ENCODE measurements at regions not wholly inside any gene's neighbourhood (a gene's known extent, or its start where the extent isn't known, plus 50 kb on each side); places are given as distances from the start of the nearest gene placed in this dataset.
"Not testable (repeated sequence)": the region's sequence is repeated elsewhere in the genome, so short reads cannot be mapped to it uniquely, and the experiment has no call there.

DNA sequence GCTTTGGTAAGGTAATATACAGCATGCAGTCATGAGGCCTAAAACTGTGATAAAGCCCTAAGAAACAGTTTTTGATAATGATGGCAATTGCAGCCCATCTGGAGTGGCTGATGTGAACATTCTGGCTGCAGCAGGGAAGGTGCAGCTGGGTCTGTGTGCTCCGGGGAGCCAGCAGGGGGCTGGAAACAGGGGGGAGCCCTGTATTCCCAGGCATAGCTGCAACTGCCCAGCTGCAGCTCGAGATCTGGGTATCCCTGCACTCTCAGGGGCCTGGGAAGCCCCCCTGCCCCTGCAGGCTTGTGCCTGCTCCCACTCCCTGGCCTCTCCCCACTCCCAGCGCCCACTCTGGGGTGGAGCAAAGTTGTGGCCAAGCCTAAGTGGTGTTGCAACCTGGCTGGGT, 95.6 kb downstream of the RRAGB start:
- H3K4me3 Mint-ChIP-seq, result no peak overlapping the region
- no peak overlapping the region for H3K4me3 ChIP-seq (ENCODE audit: low read length)
- ChIA-PET POLR2A (no interaction called here), CTCF (no interaction called here)
- no peaks in the 10 kb centered on the region for H3K36me3 Mint-ChIP-seq
- no peak overlapping the region for H3K27ac ChIP-seq (ENCODE audit: low read depth, low read length)
- no peaks in the 10 kb centered on the region for H3K27me3 ChIP-seq (ENCODE audit: insufficient read depth, low read length, poor library complexity, severe bottlenecking)
- no peaks in the 10 kb centered on the region for H3K9me3 ChIP-seq (ENCODE audit: low read length)
- no peak for DNase-seq
- H3K4me1 ChIP-seq (ENCODE audit: insufficient read depth, low read length), result no peaks in the 10 kb centered on the region
- no peaks in the 10 kb centered on the region for H3K36me3 ChIP-seq (ENCODE audit: insufficient read depth, low read length)
- no peak overlapping the region for H3K27ac Mint-ChIP-seq
- H3K27me3 Mint-ChIP-seq, result peaks cover 0 to 7% of the 10 kb centered on the region in 2 donors
- no peaks in the 10 kb centered on the region for H3K4me1 Mint-ChIP-seq
- peaks cover 0 to 6% (median 0%) of the 10 kb centered on the region in 5 donors for H3K9me3 Mint-ChIP-seq

DNA sequence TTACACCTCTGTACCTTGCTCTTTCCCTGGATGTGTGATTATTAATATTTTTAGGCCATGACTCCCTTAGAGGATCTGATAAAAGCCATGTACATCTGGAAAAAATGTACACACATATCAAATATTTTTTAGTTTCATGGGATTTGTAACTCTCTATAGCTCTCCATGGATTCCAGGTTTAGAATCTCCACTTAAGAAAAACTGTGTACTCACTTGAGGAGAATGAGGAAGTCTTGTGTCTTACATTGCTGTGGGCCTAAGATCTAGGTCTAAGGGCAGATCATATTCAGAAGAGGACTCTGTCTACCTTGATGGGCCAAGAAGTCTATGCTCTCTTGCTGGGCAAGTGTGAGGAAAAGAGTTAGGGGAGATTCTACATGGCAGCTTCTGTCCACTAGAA, 98.0 kb downstream of the RRAGB start:
- ChIA-PET POLR2A (no interaction called here), CTCF (no interaction called here)
- no peaks in the 10 kb centered on the region for H3K4me1 Mint-ChIP-seq
- H3K9me3 Mint-ChIP-seq, result peaks cover 0 to 3% (median 0%) of the 10 kb centered on the region in 5 donors
- Histone ChIP-seq H3K36me3 (ENCODE audit: insufficient read depth, low read length) (no peaks in the 10 kb centered on the region), H3K27ac (ENCODE audit: low read depth, low read length) (no peak overlapping the region), H3K27me3 (ENCODE audit: insufficient read depth, low read length, poor library complexity, severe bottlenecking) (no peaks in the 10 kb centered on the region), H3K4me3 (ENCODE audit: low read length) (no peak overlapping the region), H3K9me3 (ENCODE audit: low read length) (no peaks in the 10 kb centered on the region), H3K4me1 (ENCODE audit: insufficient read depth, low read length) (no peaks in the 10 kb centered on the region)
- no peak overlapping the region for H3K27ac Mint-ChIP-seq
- H3K27me3 Mint-ChIP-seq, result peaks cover 0 to 4% of the 10 kb centered on the region in 2 donors
- DNase-seq, result no peak
- H3K4me3 Mint-ChIP-seq, result no peak overlapping the region
- no peaks in the 10 kb centered on the region for H3K36me3 Mint-ChIP-seq

DNA sequence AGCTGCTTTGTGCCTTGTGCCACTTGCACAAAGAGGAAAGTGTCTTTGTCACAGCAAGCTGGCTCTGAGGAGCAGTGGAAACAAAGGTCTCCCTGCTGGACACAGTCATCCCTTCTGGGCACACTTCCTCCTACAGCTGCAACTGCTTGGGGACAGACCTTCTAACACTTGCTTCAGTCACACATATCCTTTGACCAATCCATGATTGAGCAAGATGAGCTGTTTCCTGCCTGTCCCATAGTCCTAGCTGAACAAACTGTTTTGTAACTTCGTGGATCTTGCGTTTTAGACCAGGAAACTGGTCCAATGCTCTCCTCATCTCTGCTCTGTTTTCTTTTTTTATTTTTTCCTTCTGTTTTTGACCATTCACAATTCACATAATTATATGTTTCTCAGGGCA, 98.5 kb downstream of the RRAGB start:
- Histone ChIP-seq H3K4me1 (ENCODE audit: insufficient read depth, low read length) (no peaks in the 10 kb centered on the region), H3K9me3 (ENCODE audit: low read length) (no peaks in the 10 kb centered on the region), H3K36me3 (ENCODE audit: insufficient read depth, low read length) (no peaks in the 10 kb centered on the region), H3K27ac (ENCODE audit: low read depth, low read length) (no peak overlapping the region), H3K4me3 (ENCODE audit: low read length) (no peak overlapping the region), H3K27me3 (ENCODE audit: insufficient read depth, low read length, poor library complexity, severe bottlenecking) (no peaks in the 10 kb centered on the region)
- ChIA-PET POLR2A (no interaction called here), CTCF (no interaction called here)
- Mint-ChIP-seq H3K36me3 (no peaks in the 10 kb centered on the region), H3K27ac (no peak overlapping the region), H3K9me3 (peaks cover 0 to 3% (median 0%) of the 10 kb centered on the region in 5 donors), H3K27me3 (peaks cover 0 to 6% of the 10 kb centered on the region in 2 donors), H3K4me3 (no peak overlapping the region), H3K4me1 (no peaks in the 10 kb centered on the region)
- DNase-seq, result no peak

DNA sequence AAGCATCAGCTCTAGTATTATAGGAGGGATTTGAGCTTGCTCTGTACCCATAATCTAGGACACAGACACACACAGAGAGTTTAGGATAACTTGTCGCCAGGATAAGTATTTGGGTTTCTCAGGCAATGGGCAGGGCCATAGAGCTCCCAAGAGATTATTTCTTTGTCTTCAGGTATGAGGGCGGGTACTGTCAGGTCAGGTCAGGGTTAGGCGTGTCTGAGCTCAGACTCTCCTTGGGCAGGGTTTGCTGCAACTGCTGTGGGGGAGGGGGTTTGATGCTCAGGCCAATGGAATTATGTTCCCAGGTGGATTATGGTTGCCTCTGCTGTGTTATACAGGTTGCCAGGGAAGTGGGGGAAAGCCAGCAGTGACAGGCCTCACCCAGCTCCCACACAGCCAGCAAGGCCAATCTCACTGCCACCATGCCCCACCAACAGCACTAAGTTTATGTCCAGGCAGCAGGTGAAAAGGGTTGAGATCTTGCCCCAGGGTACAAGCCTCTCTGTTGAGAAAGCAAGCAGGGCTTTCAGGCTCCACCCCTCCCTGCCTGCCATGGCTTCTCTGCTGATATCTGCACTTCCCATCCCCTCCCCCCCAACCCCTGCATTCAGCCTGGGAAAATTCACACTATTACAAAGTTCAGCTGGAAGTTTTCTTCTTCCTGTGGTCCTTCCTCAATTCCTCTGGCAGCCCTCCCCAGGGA, 101.3 kb downstream of the RRAGB start:
- Histone ChIP-seq H3K4me1 (ENCODE audit: insufficient read depth, low read length) (no peaks in the 10 kb centered on the region), H3K36me3 (ENCODE audit: insufficient read depth, low read length) (no peaks in the 10 kb centered on the region), H3K9me3 (ENCODE audit: low read length) (no peaks in the 10 kb centered on the region), H3K4me3 (ENCODE audit: low read length) (no peak overlapping the region), H3K27ac (ENCODE audit: low read depth, low read length) (no peak overlapping the region), H3K27me3 (ENCODE audit: insufficient read depth, low read length, poor library complexity, severe bottlenecking) (no peaks in the 10 kb centered on the region)
- Mint-ChIP-seq H3K36me3 (no peaks in the 10 kb centered on the region), H3K27ac (no peak overlapping the region), H3K4me3 (no peak overlapping the region), H3K9me3 (peaks cover 0 to 5% (median 3%) of the 10 kb centered on the region in 5 donors), H3K4me1 (no peaks in the 10 kb centered on the region), H3K27me3 (peaks cover 2 to 8% of the 10 kb centered on the region in 2 donors)
- ChIA-PET POLR2A (no interaction called here), CTCF (no interaction called here)
- no peak for DNase-seq

DNA sequence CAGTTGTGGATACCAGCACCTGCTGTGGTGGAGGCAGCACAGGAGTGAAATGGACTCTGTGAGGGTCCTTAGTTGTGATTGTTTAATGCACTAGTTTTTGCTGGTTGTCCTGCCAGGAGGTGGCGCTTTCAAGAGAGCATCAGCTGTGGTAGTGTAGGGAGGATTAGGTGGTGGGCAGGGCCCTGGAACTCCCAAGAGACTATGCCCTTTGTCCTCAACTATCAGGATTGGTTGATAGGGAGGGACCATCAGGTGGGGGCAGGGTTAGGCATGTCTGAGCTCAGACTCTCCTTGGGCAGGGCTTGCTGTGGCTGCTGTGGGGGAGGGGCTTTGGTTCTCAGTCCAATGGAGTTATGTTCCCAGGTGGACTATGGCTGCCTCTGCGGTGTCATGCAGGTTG, 121.9 kb downstream of the RRAGB start:
- ChIA-PET POLR2A (no interaction called here), CTCF (no interaction called here)
- no peaks in the 10 kb centered on the region for H3K4me1 Mint-ChIP-seq
- Histone ChIP-seq H3K4me3 (ENCODE audit: low read length) (no peak overlapping the region), H3K36me3 (ENCODE audit: insufficient read depth, low read length) (no peaks in the 10 kb centered on the region), H3K27ac (ENCODE audit: low read depth, low read length) (no peak overlapping the region), H3K4me1 (ENCODE audit: insufficient read depth, low read length) (no peaks in the 10 kb centered on the region), H3K27me3 (ENCODE audit: insufficient read depth, low read length, poor library complexity, severe bottlenecking) (no peaks in the 10 kb centered on the region), H3K9me3 (ENCODE audit: low read length) (no peaks in the 10 kb centered on the region)
- no peak for DNase-seq
- H3K9me3 Mint-ChIP-seq, result no peaks in the 10 kb centered on the region
- no peak overlapping the region for H3K27ac Mint-ChIP-seq
- H3K27me3 Mint-ChIP-seq, result peaks cover 9 to 12% of the 10 kb centered on the region in 2 donors
- no peaks in the 10 kb centered on the region for H3K36me3 Mint-ChIP-seq
- no peak overlapping the region for H3K4me3 Mint-ChIP-seq

DNA sequence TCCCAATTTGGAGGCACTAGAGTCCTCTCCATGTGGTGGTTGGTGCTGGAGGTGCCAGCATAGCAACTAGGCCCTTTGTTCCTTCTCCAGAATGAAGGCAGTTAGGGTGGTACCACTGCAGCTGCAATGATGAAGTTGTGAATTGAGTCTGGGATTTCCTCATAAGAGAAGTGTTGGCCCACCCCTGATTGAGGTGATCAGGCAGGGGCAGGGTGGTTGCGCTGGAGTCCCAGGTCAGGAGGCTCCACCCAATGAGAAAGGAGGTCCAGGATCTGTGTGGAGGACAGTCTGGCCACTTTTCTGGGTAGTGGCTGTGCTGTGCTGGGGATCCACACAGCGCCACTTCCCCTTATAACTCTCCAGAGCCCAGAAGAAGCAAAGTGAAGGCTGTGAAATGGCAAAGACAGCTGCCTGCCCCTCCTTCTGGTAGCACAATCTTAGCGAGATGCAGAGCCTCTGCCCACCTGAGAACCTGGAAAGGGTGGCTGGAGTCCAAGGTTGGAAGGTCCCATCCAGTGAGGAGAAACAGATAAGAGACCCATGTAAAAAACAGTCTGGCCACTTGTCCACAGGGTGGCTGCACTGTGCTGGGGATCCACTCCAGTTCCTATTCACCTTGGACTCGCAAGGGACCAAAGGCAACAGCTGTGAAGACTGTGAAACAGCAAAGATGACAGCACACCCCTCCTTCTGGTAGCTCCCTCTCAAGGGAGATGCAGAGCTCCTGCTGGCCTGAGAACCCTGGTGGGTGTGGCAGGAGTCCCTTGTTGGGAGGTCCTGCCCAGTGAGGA, 124.6 kb downstream of the RRAGB start:
- Histone ChIP-seq H3K9me3 (ENCODE audit: low read length) (no peaks in the 10 kb centered on the region), H3K27me3 (ENCODE audit: insufficient read depth, low read length, poor library complexity, severe bottlenecking) (no peaks in the 10 kb centered on the region), H3K27ac (ENCODE audit: low read depth, low read length) (no peak overlapping the region), H3K4me1 (ENCODE audit: insufficient read depth, low read length) (no peaks in the 10 kb centered on the region), H3K4me3 (ENCODE audit: low read length) (no peak overlapping the region), H3K36me3 (ENCODE audit: insufficient read depth, low read length) (no peaks in the 10 kb centered on the region)
- CTCF ChIA-PET, result no interaction called here
- peaks cover 9% of the 10 kb centered on the region in 2 donors for H3K27me3 Mint-ChIP-seq
- H3K36me3 Mint-ChIP-seq, result no peaks in the 10 kb centered on the region
- peaks cover 0 to 3% (median 0%) of the 10 kb centered on the region in 5 donors for H3K9me3 Mint-ChIP-seq
- DNase-seq, result no peak
- no peak overlapping the region for H3K4me3 Mint-ChIP-seq
- no peaks in the 10 kb centered on the region for H3K4me1 Mint-ChIP-seq
- POLR2A ChIA-PET, result no interaction called here
- H3K27ac Mint-ChIP-seq, result no peak overlapping the region

DNA sequence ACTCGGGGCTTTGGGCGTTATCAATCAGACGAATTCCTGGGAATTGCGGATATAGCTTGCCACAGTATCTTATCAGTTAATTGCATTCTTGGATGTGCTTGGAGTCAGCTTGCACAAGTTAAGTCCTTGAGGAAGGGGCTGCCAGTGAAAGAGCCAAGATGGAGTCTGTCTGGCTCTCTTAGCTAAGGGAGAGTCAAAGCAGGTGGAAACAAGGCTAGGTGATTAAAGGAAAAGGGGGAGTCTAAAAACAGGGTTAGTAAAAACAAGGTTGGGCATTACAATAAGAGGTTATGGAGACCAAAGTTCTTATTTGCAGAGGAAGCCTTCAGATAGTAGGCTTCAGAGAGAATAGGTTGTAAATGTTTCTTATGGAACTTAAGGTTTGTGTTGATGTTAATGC, 149.2 kb downstream of the RRAGB start:
- H3K9me3 Mint-ChIP-seq; H3K27me3 ChIP-seq (ENCODE audit: insufficient read depth, low read length, poor library complexity, severe bottlenecking); H3K4me3 Mint-ChIP-seq; H3K4me1 ChIP-seq (ENCODE audit: insufficient read depth, low read length); DNase-seq; H3K27ac ChIP-seq (ENCODE audit: low read depth, low read length); H3K9me3 ChIP-seq (ENCODE audit: low read length); POLR2A ChIA-PET; H3K27ac Mint-ChIP-seq; CTCF ChIA-PET; H3K36me3 ChIP-seq (ENCODE audit: insufficient read depth, low read length); H3K36me3 Mint-ChIP-seq; H3K4me3 ChIP-seq (ENCODE audit: low read length): not testable (repeated sequence)
- Mint-ChIP-seq H3K4me1 (peaks cover 0 to 11% (median 0%) of the 10 kb centered on the region in 3 donors), H3K27me3 (peaks cover 12 to 15% of the 10 kb centered on the region in 2 donors)

DNA sequence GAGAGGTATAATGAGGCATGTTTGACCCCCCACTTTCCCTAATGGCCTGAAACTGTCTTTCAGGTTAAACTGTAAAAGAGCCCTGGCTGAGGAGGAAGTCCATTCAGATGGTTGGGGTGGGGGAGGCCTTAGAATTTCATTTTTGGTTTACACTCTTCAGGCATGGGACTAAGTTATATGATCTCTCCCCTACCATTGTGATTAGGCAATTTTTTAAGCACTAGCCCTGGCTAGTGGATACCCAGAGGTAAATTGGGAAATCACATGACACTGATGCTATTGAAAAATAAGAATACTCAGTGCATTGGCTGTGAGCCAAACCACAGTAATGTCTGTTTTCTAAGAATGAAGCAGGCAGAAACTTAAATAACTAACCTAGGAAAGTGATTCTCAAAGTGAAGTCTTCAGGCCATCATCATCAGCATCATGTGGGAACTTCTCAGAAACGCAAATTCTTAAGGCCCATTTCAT, 149.7 kb downstream of the RRAGB start:
- Mint-ChIP-seq H3K4me3 (no peak overlapping the region), H3K36me3 (no peaks in the 10 kb centered on the region), H3K9me3 (no peaks in the 10 kb centered on the region), H3K4me1 (peaks cover 0 to 11% (median 0%) of the 10 kb centered on the region in 3 donors), H3K27ac (no peak overlapping the region), H3K27me3 (peaks cover 12 to 15% of the 10 kb centered on the region in 2 donors)
- POLR2A ChIA-PET, result no interaction called here
- Histone ChIP-seq H3K4me1 (ENCODE audit: insufficient read depth, low read length) (no peaks in the 10 kb centered on the region), H3K9me3 (ENCODE audit: low read length) (no peaks in the 10 kb centered on the region), H3K27me3 (ENCODE audit: insufficient read depth, low read length, poor library complexity, severe bottlenecking) (no peaks in the 10 kb centered on the region), H3K4me3 (ENCODE audit: low read length) (no peak overlapping the region), H3K27ac (ENCODE audit: low read depth, low read length) (no peak overlapping the region), H3K36me3 (ENCODE audit: insufficient read depth, low read length) (no peaks in the 10 kb centered on the region)
- CTCF ChIA-PET, result no interaction called here
- no peak for DNase-seq
